GOT3 (cell line): ENCODE measurements at regions not wholly inside any gene's neighbourhood (a gene's known extent, or its start where the extent isn't known, plus 50 kb on each side); places are given as distances from the start of the nearest gene placed in this dataset.

Experiments used
- DNase-seq: peaks from one replicate; lab custom pipeline; 2025; ENCODE audit warnings: mixed read lengths; lab: John Stamatoyannopoulos, UW

DNA sequence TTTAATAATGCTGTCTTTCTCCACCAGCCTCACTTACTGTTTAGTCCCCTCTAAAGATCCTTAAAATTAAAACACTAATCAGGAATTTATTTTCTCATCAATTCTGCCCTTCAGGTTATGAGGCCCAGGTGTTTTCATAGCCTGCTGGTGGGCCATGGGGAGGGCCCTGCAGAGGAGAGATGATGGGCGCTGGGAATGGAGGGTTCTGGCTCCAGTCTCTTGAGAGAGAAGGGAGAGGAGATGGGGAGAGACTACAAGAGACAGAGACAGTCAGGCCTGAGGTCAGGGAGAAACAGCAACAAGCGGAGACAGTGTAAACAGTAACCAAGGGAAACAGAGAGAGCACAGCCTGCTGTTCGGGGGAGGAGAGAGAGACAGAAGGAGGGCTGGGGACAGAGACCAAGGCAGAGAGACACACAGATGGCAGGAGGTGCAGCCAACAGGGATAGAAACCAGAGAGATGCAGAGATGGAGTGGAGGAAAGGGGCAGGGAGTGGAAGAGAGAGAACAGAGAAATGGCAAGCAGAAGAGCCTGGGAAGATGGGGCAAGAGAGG, 187.3 kb upstream of the SYT13 start:
- DNase-seq: no peak

DNA sequence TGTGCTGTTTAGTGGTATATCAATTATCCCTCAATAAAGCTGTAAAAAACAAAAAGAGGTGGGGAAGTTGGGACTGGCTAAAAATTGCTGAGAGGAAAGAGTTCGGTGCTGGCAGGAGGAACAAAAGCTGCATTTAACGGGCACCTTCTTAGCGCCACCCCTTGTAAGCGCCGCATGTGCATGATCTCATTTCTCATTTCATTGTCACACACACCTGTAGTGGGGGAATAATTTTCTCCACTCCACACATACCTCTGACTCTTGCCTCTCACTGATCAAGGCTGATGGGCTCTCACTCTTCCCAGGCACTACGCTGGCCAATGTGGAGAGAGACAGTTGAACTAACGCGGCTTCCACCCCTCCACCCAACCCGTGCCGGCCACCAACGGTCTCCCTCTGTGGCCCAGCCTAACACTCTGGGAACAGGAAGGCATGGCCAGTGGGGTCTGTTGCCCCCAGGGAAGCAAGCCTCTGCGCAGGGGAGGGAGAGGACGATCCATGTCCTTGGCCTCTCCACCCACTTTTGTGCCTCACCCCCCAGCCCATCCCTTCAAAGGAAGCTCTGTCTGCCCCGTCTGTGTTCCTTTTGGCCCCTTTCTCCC, 186.7 kb upstream of the SYT13 start:
- DNase-seq: no peak

DNA sequence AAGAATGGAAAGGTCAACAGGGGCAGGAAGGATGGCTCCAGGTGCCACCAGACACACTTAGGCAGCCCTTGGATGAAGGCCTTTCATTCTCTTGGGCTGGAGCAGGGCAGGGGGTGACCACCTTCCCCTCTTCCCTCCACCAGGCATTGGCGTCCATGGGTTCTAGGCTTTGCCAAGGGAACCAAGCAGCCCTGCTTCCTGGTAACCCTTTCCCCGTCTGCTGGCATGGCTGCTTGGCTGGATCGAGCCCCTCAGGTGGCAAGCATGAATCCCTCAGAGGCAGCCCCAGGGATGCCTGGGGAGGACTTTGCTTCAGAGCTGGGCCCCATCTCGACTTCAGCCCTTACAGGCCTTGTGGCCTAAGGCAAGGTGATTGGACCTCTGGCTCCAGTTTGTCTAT, 185.1 kb upstream of the SYT13 start:
- no peak for DNase-seq

DNA sequence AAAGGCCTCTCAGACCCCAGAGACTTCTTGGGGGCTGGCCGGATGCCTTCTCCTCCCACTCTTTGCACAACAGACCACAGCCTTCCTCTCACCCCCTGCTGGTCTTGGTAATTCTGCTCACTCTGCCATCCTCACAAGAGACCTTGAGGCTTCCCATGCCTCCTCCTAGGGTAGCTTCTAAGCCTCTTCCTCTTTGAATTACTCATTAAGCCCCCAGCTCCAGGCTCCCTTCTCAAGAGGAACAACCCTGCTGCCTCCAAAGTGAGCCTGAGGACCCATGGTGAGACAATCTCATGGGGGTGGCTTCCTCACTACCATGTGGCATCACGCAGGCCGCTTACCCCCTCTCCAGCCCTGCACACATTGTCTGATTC, 184.6 kb upstream of the SYT13 start:
- no peak for DNase-seq

DNA sequence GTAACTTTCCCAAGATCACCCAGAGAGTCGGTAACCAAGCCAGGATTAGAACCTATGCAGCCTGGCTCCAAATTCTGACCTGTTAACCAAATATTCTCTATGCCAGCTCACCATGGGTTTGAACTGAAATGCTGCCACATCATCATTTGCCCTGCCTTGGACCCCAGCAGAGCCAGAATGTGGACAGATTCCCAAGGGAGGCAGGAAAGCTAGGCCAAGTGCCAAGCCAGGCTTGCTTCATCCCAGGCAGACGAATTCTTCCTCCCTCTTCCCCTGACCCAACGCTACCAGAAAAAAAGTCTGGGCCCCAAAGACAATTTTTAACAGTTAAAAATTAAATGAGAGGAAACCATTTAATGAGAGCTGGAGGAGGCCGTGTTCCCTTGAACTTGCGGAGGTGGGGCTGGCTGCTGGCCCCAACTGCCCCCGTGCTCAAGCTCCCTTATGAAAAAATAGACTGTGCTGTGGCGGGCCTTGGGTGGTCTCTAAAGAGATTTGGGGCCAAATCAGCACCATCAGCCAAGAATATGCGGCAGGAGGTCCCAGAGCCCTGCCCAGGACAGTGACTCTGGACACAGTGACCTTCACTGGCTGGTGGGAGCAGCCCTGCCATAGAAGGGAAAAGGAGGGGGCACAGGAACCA, 184.1 kb upstream of the SYT13 start:
- DNase-seq: peak; percentile 17

DNA sequence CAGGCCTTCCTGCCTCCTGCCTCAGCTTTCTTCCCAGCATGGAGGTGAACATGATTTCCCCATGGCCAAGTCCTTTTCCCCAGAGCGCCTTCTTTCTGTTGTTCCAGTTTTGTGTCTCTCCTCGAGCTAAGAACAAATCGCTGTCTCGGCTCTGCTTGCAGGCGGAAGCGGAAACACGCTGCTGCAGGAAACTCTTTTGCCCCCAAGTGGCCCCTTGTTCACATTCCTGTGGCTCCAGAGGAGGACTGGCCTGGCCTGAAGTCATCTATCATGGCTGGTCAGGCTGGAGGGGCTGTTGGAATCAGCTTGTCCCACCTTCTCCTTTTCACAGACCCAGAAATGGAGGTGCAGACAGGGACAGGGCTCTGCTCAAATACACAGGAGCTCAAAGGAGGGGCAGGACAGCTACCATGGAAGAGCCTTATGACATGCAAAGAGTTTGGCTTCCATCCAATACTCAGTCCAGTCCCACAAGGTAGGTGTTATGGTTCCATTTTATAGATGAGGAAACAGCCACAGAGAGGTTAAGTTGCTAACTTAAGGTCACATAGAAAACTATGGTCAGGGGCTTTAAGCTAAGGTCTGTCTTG, 182.2 kb upstream of the SYT13 start:
- DNase-seq: no peak

DNA sequence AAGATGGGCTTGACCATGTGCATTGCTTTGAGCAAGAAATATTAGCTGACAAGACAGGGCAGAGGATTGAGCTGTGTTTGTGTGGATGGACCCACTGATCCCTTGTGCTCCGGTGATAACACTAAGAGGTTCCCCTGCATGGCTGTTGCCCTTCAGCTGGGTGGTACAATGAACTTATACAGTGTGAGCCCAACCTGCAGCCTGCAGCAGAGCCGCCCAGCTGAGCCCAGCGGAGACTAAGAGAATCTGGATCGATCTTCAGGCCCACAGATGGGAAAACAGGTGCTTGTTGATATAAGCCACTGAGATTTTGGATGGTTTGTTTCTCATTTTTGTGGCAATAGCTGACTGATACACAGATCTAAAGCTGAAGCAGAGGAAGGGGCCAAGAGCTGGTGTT, 177.4 kb upstream of the SYT13 start:
- no peak for DNase-seq

DNA sequence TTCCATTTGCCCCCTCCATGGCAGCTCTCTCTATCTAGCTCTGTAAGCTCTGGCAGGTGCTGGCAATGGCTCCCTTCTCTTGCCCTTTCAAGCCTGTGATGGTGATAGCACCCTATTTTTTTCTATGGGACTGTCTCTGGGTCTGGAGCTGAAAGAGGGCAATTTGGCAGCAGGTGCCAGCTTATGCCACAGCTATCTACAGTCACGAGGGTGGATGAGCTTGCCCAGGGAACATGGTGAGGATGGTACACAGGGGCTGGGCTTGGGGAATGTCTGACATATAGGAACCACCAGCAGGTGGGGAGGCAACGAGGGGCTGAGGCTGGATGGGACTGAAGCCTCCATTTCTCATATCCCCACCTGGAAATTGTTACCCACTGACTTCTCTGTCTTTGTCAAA, 175.4 kb upstream of the SYT13 start:
- DNase-seq: no peak

DNA sequence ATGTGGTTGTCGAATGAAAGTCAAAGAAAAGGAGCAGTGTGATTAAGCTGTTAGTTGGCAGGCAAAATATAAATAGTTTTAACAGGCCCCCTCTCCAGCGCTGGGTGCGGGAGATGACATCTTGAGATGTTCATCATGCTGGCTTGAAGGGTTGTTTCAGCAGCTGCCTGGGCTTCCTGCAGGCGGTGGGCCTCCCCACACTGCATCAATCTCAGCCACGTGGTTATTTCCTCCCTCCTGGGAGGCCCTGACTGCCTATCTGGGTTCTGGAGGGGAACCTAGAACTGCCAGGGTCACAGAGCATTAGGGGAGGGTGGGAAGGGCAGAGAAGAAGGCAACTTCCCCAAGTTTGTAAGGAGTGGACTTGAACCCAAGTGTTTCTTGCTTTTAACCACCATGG, 173.3 kb upstream of the SYT13 start:
- no peak for DNase-seq

DNA sequence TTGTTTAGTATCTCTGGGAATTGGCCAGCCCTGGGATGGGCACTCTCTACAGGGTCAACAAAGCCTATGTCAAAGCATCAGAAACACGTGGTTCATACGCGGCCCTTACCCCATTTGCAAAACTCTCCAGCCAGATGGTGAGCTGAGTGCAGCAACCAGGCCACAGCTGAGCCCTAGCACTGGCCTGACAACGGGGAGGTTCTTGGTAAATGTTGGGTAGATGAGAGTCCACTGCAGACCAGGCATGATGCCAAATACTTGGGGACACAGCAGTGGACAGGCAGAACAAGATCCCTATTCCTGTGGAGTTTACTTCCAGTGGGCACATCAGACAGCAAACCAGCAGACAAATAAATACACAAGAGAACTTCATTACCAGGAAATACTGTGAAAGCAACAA, 172.1 kb upstream of the SYT13 start:
- no peak for DNase-seq

DNA sequence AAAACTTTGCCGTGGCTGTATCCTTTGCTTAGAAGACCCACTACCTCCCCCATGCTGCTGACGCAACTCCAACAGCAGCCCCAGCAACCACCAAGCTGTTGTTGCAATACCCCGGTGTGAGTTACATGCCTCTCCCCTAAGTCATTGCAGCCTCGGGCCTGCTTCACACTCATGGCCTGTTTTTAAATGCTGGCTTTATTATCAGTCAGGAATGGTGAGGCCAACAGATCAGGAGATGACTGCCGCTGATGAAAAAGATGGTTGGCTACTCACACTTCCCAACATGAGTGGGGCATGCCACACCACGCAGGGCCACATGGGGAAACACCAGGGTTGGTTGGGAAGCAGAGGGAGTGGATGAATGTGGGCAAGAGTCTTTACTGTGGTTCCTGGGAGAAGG, 171.5 kb upstream of the SYT13 start:
- DNase-seq: peak; percentile 30

DNA sequence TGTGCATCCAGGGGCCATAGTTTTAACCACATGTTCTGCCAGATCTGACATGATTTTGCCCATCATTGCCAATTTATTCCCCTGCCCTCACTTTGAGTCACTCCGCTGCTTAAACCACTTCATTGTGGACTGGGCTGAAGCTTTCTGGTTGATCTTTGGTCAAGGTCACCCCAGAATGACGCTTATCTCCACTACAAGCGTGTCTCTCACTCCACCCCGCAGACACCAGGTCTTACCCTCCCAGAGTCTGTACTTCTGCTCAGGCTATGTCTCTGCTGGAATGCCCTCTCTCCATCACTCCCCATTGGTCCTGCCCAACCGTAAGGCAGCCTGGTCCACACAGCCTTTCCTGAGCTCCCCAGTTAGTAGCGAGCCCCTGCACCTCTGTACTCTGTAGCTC, 170.5 kb upstream of the SYT13 start:
- DNase-seq: no peak

DNA sequence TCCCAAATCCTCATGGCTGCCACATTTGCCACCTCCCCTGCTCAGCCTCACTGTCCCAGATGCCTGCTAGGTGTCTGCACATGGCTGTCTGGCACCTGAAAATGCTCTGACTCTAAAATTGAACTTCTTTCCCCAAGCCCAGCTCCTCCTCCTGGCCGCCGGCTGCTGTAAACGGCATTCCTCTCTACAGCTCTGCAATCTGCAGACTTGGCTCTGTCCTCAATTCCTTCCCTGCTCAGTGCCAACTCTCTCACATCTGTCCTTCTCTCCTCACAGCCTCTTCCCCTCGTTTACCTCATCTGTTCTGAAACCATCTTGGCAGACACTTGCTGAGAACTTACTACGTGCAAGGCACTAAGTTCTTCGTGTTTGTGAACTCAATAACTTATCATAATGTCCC, 169.4 kb upstream of the SYT13 start:
- no peak for DNase-seq

DNA sequence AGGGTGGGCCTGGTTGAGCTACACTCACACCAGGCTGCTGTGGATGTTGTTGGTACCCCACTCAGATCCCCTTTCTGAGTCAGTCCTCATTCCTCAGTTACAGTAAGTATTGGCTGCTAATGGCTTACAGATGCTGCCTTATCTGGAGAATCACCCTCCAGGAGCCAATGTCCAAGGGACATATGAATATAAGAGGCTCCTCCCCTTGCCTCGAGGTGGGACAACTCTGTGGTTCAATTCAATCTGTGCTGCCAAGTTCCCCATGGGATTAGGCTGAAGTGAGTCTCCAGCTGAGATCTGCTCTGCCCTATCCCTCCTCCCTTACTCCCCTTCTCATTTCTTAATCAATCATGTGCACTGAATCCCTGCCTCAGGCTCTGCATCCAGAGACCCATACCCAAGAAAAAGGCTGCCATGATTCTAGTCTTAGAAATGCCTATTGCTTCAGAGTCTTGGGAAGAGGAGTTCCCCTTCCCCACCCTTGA, 168.8 kb upstream of the SYT13 start:
- no peak for DNase-seq

DNA sequence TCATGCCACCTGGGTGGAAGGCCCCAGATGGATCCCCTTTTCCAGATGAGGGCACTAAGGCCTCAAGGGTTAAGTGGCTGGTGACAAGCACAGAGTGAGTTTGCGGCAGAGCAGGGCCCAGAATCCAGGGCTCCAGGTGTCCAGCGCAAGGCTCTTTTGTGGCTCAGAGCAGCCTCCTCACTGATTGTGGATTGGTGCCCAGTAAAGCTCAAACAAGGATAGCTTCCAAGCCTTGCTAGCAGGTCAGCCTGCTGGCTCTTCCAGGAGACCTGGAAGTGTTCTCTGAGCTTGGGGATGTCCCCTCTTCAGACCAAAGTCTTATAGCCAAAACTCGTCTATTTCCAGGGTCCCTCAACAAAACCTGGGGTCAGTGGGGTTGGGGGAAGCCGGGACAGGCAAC, 167.6 kb upstream of the SYT13 start:
- no peak for DNase-seq

DNA sequence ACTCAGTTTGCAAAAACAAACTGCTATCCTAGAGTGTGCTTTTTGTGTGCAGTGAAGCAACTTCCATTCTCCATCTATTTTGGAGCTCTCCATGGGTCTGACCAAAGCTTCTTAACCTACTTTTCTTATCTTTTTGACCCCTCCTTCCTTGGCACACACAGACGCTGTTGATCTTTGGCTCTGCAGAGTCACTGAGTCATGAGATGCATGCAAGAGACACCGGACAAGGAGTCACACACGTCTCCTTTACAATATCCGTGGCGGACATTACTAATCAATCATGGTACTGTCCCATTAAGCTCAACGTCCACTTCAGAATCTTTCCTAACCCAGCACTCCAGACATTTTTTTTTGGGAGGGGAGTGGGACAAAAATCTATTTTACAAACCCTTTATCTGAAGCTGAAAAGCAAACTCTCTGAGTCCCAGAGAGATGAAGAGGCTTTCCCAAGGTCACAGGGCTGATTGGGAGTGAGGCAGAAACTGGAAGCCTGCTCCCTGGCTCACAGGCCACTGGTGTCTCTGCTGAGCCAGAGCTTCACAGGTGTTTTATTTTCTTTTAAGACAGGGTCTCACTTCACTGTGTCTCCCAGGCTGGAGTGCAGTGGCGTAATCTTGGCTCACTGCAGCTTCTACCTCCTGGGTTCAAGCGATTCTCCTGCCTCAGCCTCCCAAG, 165.8 kb upstream of the SYT13 start:
- DNase-seq: no peak

DNA sequence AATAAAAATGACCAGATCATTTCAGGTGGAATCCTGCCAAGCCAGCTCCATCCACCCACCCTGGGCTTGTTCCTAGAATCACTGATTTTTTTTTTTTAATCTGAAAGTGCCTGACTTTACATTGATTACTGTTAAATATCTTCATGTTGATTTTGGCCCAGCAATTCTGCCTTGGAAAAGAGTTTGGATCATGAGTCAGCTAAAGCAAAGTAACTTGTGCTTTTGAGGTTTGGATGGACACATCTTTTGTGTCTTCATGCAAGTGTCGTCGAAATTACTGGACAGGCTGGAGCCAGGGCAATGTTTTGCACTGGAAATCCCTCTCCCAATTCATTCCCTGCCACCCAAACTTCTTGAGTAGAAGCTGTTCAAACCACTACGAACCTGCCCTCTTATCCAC, 164.0 kb upstream of the SYT13 start:
- no peak for DNase-seq

DNA sequence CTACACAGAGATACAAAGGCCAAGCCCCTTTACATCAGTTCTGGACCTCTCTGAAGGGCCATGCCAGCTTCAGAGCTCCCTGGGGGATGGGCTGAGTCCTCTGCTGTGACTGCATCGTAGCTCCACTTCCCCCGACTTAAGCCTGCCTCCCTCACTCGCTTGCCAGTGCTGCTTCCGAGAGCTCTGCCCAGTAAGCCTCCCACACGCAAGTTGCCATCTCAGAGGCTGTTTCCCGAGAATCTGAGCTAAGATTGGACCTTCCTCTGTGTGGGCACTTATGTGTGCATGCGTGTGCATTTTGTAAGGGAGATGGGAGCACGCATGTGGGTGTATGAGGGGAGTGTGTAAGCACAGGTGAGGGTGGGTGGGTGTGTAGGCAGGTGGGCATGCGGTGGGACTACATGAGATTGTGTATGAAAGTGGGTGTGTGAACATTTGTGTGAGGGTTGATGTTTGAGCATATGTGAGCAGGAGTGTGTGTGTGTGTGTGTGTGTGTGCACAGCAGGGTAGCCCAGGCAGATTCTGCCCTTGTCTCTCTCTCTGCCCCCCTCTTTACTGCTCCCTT, 163.0 kb upstream of the SYT13 start:
- no peak for DNase-seq

DNA sequence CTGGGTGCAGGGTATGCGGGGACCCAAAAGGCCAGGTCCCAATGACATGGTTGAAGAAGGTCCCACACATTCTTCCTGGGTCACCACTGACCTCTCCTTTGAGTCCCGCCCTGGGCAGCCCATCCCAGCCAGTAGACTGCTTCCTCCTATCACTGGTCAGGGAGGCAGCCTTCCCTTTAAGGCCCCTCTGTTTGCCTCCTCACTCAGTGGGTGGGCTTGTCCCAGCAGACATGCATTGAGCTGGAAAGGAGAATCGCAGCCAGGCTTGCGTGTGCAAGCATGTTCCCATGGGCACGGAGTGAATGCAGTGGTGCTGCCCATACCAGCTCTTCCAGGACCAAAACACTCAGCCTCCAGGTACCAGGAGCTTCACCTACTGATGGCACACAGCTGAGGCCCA, 162.4 kb upstream of the SYT13 start:
- DNase-seq: no peak

DNA sequence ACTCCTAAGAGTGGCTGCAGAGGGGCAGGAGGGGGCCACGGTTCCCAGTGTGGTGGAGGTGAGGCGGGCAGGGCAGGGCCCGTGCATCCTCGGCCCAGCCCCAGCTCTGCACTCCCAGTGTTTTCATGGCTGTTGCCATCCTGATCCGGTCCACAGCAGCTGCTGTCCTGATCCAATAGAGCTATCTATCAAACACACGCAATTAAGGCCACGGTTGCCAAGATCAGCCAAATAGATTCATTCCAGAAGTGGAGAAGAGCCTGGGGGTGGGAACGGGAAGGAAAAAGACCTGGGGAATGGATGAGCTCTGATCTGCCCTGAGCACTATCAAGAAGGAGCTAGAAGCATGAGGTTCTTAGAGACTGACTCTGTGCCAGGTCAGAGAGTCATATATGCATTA, 160.9 kb upstream of the SYT13 start:
- DNase-seq: no peak

DNA sequence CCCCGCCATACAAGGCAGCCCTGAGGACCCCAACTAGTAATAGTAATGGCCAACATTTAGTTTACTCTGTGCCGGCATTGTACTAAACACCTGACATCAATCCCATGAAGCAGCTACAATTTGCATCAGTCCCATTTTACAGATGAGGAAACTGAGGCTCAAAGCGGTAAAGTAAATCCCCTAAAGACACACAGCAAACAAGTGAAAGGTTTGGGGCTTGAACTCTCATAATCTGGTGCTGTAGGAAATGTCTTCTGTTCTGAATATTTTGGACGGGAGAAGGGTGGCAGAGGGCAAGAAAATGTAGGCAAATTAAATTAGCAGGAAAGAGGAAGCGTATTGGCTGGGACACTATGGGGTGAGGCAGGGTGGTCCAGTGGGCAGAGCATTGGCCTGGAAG, 160.3 kb upstream of the SYT13 start:
- DNase-seq: no peak

DNA sequence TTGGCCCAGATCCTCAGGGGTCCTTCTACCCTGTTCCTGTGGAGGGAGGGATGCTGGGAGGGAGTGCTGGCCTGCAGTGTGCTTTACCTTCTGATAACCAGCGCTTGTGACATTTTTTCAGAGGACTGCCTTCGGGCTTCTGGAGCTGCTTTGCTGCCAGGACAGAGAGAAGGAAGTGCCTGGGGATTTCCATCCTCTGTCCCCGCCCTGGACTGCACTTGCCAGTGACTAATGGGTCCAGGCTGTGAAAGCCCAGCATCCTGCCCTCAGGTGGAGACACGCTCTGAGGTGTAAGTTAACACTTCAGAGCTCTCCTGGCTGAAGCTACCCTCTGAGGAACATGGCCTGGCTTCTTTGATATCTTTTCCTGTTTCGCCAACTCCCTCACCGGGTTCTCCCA, 158.7 kb upstream of the SYT13 start:
- no peak for DNase-seq

DNA sequence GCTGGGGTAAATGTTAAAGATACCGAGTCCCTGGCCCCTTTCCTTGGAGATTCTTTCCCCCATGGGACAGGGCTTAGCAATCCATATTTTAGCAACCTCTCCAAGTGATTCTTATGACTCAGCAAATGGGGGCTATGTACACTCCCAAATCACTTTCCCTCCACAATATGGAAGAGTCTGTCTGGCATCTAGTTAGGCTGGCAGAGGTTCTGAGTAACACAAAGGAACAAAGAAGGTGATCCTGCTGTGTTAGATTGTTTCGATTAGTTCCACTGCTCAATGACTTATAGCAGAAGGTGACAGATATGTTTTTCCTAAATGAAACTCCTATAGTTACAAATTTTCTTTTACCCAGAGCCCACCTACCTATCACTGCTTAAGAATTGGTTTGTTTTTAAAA, 154.0 kb upstream of the SYT13 start:
- no peak for DNase-seq
